Lower lobe of right lung (tissue), 2 donors: ENCODE measurements at regions not wholly inside any gene's neighbourhood (a gene's known extent, or its start where the extent isn't known, plus 50 kb on each side); places are given as distances from the start of the nearest gene placed in this dataset.

Experiments used
- ATAC-seq, 2 donors: fragments of 200-7000 bp; cut with Tn5 transposase; one replicate each; pipeline ENCODE4 v1.9.1; 2020 to 2022; ENCODE audit warnings: mild to moderate bottlenecking in 2 of 2, moderate library complexity in 2 of 2
- DNase-seq: peaks from one replicate; pipeline ENCODE4 v3.0.0-alpha.2; 2020
- H3K27ac ChIP-seq: fragments of 200-600 bp; one replicate; pipeline ENCODE4 v1.8.0; 2022
- H3K27me3 ChIP-seq: fragments of 200-600 bp; one replicate; pipeline ENCODE4 v1.8.0; 2022; ENCODE audit warnings: low read depth
- H3K36me3 ChIP-seq: fragments of 200-600 bp; one replicate; pipeline ENCODE4 v1.8.0; 2022; ENCODE audit warnings: mild to moderate bottlenecking
- H3K4me1 ChIP-seq: fragments of 200-600 bp; one replicate; pipeline ENCODE4 v1.8.0; 2022
- H3K4me3 ChIP-seq: fragments of 200-600 bp; one replicate; pipeline ENCODE4 v1.8.0; 2022; ENCODE audit warnings: mild to moderate bottlenecking
- H3K9me3 ChIP-seq: fragments of 200-600 bp; one replicate; pipeline ENCODE4 v1.8.0; 2022
- intact Hi-C: fragments of 100-400 bp; cut with DNase I; formaldehyde crosslinking; loops from one replicate; pipeline ENCODE4 v1.11.0; 2022
- TF ChIP-seq, protein P1 (sequence below): fragments of 200-600 bp; IDR thresholded peaks from one replicate; pipeline ENCODE4 v1.8.0; 2022; ENCODE audit warnings: antibody characterized with exemption, mild to moderate bottlenecking
- donor health status: DM: no; HTN: yes; CAD: no; lungs with severe emphysema.

DNA sequence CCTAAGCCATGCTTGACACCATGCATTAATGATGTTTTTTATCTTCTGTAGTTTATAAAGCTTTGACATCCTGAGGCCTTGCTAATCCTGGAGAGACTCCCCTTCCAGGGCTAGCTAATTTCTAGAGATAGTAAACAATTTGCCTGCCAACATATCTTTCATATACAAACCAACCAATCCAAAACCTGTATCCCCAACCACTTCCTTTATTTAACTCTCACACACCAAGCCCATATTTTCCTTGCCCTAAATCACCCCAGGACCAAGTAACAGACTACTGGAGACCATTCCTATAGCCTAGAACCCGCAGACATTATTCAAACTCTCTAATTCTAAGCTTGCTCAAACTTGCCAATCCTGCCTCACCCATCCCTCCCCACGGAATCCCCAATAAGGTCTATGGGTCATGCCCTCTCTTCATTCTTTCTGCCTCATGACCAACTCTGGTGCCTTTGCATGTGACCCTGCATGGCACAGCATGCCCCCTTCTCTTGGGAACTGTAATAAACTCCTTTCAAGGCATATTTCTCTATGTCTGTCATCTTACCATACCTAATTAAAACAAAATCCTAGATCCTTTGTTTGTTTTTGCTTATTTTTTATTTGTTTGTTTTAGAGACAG lies 116.6 kb upstream of the CACUL1 start:
- H3K36me3 ChIP-seq: no peaks in the 10 kb centered on the region
- ATAC-seq (no peak), DNase-seq (no peak)
- no peak overlapping the region for H3K4me3 ChIP-seq
- no peak overlapping the region for H3K27ac ChIP-seq
- peaks cover 23% of the 10 kb centered on the region for H3K4me1 ChIP-seq
- no peaks in the 10 kb centered on the region for H3K9me3 ChIP-seq
- intact Hi-C loops: no loop called here
- H3K27me3 ChIP-seq: no peaks in the 10 kb centered on the region
- TF ChIP-seq, protein P1, sequence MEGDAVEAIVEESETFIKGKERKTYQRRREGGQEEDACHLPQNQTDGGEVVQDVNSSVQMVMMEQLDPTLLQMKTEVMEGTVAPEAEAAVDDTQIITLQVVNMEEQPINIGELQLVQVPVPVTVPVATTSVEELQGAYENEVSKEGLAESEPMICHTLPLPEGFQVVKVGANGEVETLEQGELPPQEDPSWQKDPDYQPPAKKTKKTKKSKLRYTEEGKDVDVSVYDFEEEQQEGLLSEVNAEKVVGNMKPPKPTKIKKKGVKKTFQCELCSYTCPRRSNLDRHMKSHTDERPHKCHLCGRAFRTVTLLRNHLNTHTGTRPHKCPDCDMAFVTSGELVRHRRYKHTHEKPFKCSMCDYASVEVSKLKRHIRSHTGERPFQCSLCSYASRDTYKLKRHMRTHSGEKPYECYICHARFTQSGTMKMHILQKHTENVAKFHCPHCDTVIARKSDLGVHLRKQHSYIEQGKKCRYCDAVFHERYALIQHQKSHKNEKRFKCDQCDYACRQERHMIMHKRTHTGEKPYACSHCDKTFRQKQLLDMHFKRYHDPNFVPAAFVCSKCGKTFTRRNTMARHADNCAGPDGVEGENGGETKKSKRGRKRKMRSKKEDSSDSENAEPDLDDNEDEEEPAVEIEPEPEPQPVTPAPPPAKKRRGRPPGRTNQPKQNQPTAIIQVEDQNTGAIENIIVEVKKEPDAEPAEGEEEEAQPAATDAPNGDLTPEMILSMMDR: no peak

DNA sequence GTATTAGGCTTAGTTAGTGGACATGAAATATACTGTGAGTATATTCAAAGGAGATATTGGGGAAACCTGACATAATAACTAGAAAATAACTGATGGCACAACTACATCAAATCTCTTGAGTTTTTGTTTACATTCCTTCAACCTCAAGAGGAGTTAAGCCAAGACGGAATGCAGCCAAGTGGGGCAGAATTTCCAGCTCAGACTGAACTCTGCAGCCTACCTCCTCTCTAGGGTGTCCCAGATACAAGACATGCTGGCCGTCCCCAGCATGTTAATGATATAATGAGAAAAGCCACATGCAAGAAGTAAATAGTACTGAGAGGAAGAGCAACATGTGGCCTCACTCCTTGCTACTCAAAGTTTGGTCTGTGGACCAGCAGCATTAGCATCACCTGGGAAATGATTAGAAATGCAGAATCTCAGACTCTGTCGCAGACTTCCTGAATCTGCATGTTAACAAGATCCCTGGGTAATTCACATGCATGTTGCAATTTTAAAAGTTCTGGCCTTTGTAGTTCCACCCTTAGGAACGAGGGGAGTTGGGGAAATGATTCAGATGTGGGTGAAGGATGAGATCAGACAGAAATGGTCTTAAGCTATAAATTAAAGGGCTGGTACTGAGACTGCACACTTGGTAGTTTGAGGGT lies 118.4 kb upstream of the CACUL1 start:
- no peak for DNase-seq
- H3K27ac ChIP-seq: no peak overlapping the region
- intact Hi-C loops: no loop called here
- H3K4me3 ChIP-seq: no peak overlapping the region
- no peaks in the 10 kb centered on the region for H3K36me3 ChIP-seq
- H3K4me1 ChIP-seq: peaks cover 23% of the 10 kb centered on the region
- peak; percentile 62 to 64 for ATAC-seq
- H3K9me3 ChIP-seq: no peaks in the 10 kb centered on the region
- no peaks in the 10 kb centered on the region for H3K27me3 ChIP-seq
- TF ChIP-seq, protein P1: no peak

DNA sequence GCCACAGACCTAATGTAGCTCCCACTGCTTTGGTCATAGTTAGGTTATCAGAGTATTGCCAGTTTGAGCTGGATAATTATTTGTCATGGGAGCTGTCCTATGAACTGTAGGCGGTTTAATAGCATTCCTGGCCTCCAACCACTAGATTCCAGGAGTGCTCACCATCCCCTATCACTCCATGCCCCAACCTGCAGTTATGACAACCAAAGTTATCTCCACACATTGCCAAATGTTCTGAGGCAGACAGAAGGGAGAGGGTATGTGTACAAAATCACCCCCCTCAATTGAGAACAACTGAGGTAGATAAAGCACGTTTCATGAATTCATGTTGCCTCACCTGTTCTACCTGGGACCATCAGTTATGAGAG lies 119.0 kb upstream of the CACUL1 start:
- Histone ChIP-seq H3K27me3 (no peaks in the 10 kb centered on the region), H3K36me3 (no peaks in the 10 kb centered on the region), H3K4me3 (no peak overlapping the region), H3K27ac (no peak overlapping the region), H3K9me3 (no peaks in the 10 kb centered on the region), H3K4me1 (peaks cover 23% of the 10 kb centered on the region)
- ATAC-seq (no peak), DNase-seq (no peak)
- TF ChIP-seq, protein P1: no peak
- intact Hi-C loops: no loop called here

DNA sequence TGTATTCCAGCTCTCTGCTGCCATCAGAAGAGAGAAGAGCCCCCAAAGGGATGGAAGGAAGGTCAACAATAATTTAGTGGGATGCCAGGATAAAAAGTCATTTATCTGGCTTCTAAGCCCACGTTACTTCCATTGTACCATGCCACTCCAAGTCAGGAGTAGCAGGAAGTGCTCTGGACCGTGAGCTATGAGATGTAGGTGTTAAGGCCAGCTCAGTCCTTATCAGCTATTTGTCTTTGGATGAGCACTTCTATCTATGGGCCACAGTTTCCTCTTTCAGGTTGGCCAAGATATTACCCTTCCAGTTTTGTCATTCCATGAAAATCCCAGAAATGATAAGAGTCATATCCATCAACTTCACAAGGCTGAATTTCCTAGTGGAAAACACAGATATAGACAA lies 119.4 kb upstream of the CACUL1 start:
- Histone ChIP-seq H3K4me1 (peaks cover 23% of the 10 kb centered on the region), H3K36me3 (no peaks in the 10 kb centered on the region), H3K9me3 (no peaks in the 10 kb centered on the region), H3K27me3 (no peaks in the 10 kb centered on the region), H3K4me3 (no peak overlapping the region), H3K27ac (no peak overlapping the region)
- TF ChIP-seq, protein P1: no peak
- DNase-seq (no peak), ATAC-seq (no peak)
- intact Hi-C loops: no loop called here

DNA sequence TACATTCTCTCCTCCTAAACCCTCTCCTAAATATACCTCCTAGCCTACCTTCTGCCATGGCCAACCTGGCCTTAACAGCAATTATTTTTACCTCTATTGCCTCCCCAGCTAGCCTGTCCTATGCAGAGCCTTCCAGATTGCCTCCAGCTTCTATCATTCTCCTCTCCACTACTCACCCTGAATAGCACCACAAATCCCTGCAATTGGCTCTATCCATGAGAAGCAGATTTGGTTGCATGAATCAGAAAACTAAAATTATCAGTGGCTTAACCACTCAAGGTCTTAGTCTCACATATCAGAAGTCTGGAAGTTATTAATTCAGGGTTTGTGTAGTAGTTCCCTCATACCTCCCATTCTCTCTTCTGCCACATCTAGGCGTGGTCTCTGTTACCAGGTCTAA lies 120.3 kb upstream of the CACUL1 start:
- Histone ChIP-seq H3K9me3 (no peaks in the 10 kb centered on the region), H3K27me3 (no peaks in the 10 kb centered on the region), H3K27ac (no peak overlapping the region), H3K4me3 (no peak overlapping the region), H3K4me1 (peaks cover 21% of the 10 kb centered on the region), H3K36me3 (no peaks in the 10 kb centered on the region)
- intact Hi-C loops: no loop called here
- ATAC-seq (no peak), DNase-seq (no peak)
- TF ChIP-seq, protein P1: no peak
